Retinal pigment epithelial cell (primary cell): ENCODE measurements at regions not wholly inside any gene's neighbourhood (a gene's known extent, or its start where the extent isn't known, plus 50 kb on each side); places are given as distances from the start of the nearest gene placed in this dataset.
A peak's percentile ranks its signal among the peaks of the same experiment; 100 is the strongest.

Experiments used
- DNase-seq: peaks from one replicate; pipeline ENCODE4 v3.0.0-alpha.2; 2010; ENCODE audit warnings: low read depth
- H3K4me3 ChIP-seq: 2 replicates; pipeline ENCODE4 v1.5.1; 2011; ENCODE audit warnings: mild to moderate bottlenecking, low read length, control low read depth, moderate library complexity
- CTCF ChIP-seq: conservative IDR thresholded peaks from 2 replicates; pipeline ENCODE4 v1.5.1; 2011; ENCODE audit warnings: low read depth, low read length, control low read depth, inconsistent platforms

GRCh38 chr2:163185160-163185559 lies 346.6 kb upstream of the KCNH7 start:
- no peak overlapping the region for H3K4me3 ChIP-seq
- DNase-seq, result peak; percentile 96
- TF ChIP-seq CTCF, result no peak

- no peak overlapping the region for H3K4me3 ChIP-seq
- DNase-seq, result no peak
- TF ChIP-seq CTCF, result peak; percentile 47
These were observed 344.3 kb upstream of the KCNH7 start for GRCh38 chr2:163182764-163183354.

GRCh38 chr2:163177592-163177991 lies 339.0 kb upstream of the KCNH7 start:
- DNase-seq, result no peak
- TF ChIP-seq CTCF, result no peak
- H3K4me3 ChIP-seq, result no peak overlapping the region

GRCh38 chr2:163175294-163175693 lies 336.7 kb upstream of the KCNH7 start:
- no peak for DNase-seq
- no peak overlapping the region for H3K4me3 ChIP-seq
- TF ChIP-seq CTCF, result no peak

GRCh38 chr2:163173591-163173990 lies 335.0 kb upstream of the KCNH7 start:
- no peak for TF ChIP-seq CTCF
- no peak for DNase-seq
- no peak overlapping the region for H3K4me3 ChIP-seq

GRCh38 chr2:163171786-163172530 lies 333.4 kb upstream of the KCNH7 start:
- no peak for DNase-seq
- no peak overlapping the region for H3K4me3 ChIP-seq
- no peak for TF ChIP-seq CTCF
